SK-N-SH (cell line): ENCODE measurements at regions not wholly inside any gene's neighbourhood (a gene's known extent, or its start where the extent isn't known, plus 50 kb on each side); places are given as distances from the start of the nearest gene placed in this dataset.

Experiments
- CTCF ChIA-PET: fragments of 300-600, 350-600 bp; formaldehyde crosslinking; extraction: SDS; loops from one replicate; lab custom pipeline; 2021; lab: Yijun Ruan, JAX
- POLR2A ChIA-PET: fragments of 350-600 bp; sonication (Branson Sonifier 250); formaldehyde crosslinking; extraction: SDS; loops from one replicate; lab custom pipeline; 2020; ENCODE audit warnings: antibody characterized with exemption, inconsistent platforms; lab: Yijun Ruan, JAX
- DNase-seq: peaks from one replicate; pipeline ENCODE4 v3.0.0; 2012
- H2AFZ ChIP-seq: fragments of 200-600 bp; sonication (generic); 2 replicates; pipeline ENCODE4 v1.8.1; 2016; ENCODE audit warnings: antibody characterized with exemption, mild to moderate bottlenecking, low read depth
- H3F3A ChIP-seq: fragments of 200-600 bp; sonication (generic); replicated peaks from 2 replicates; pipeline ENCODE3; 2016; ENCODE audit warnings: antibody characterized with exemption, mild to moderate bottlenecking; ENCODE audit not compliant: insufficient read depth
- H3K27ac ChIP-seq, 2 experiments: fragments of 200-500 bp in 1 of 2; fragments of 200-600 bp in 1 of 2; sonication (Bioruptor generic) in 1 of 2; sonication (generic), shearing (Covaris generic) in 1 of 2; 2 replicates each; pipeline versions ENCODE4 v1.5.1 to v1.6.1; 2014 to 2016; ENCODE audit warnings: low read depth in 2 of 2, inconsistent platforms in 1 of 2, low read length in 1 of 2, mild to moderate bottlenecking in 1 of 2, mixed read lengths in 1 of 2
- H3K27me3 ChIP-seq: fragments of 200-600 bp; sonication (generic), shearing (Covaris generic); 2 replicates; pipeline ENCODE4 v1.6.1; 2016; ENCODE audit warnings: mixed run types; ENCODE audit not compliant: insufficient read depth
- H3K36me3 ChIP-seq, 2 experiments: fragments of 200-500 bp in 1 of 2; fragments of 200-600 bp in 1 of 2; sonication (Bioruptor generic) in 1 of 2; sonication (generic) in 1 of 2; replicated peaks in 1 of 2; 2 replicates each; pipeline versions ENCODE3 to v1.5.1; 2014 to 2016; ENCODE audit warnings: low read length in 1 of 2, mild to moderate bottlenecking in 1 of 2; ENCODE audit not compliant: insufficient read depth in 2 of 2, control insufficient read depth in 1 of 2
- H3K4me1 ChIP-seq, 2 experiments: fragments of 200-500 bp in 1 of 2; fragments of 200-600 bp in 1 of 2; sonication (Bioruptor generic) in 1 of 2; sonication (generic), shearing (Covaris generic) in 1 of 2; 2 replicates each; pipeline versions ENCODE4 v1.5.1 to v1.6.1; 2014 to 2016; ENCODE audit warnings: low read depth in 1 of 2, low read length in 1 of 2, mixed run types in 1 of 2; ENCODE audit not compliant: insufficient read depth in 2 of 2, control insufficient read depth in 1 of 2
- H3K4me2 ChIP-seq: fragments of 200-600 bp; sonication (generic), shearing (Covaris generic); 2 replicates; pipeline ENCODE4 v1.6.1; 2017; ENCODE audit warnings: mixed run types
- H3K4me3 ChIP-seq, 2 experiments: fragments of 200-500 bp in 1 of 2; fragments of 200-600 bp in 1 of 2; sonication (Bioruptor generic) in 1 of 2; sonication (generic), shearing (Covaris generic) in 1 of 2; 2 replicates each; pipeline versions ENCODE4 v1.5.1 to v1.8.1; 2014 to 2016; ENCODE audit warnings: low read depth in 2 of 2, inconsistent platforms in 1 of 2, low read length in 1 of 2, mild to moderate bottlenecking in 1 of 2, mixed read lengths in 1 of 2, moderate library complexity in 1 of 2
- H3K79me2 ChIP-seq: fragments of 200-600 bp; sonication (generic); 2 replicates; pipeline ENCODE4 v1.8.1; 2017; ENCODE audit warnings: mild to moderate bottlenecking; ENCODE audit not compliant: insufficient read depth
- H3K9ac ChIP-seq: fragments of 200-600 bp; sonication (generic); 2 replicates; pipeline ENCODE4 v1.6.1; 2017; ENCODE audit warnings: mixed run types
- H3K9me2 ChIP-seq: fragments of 200-600 bp; sonication (generic); 2 replicates; pipeline ENCODE4 v1.6.1; 2017; ENCODE audit warnings: mixed run types
- H3K9me3 ChIP-seq: fragments of 200-600 bp; sonication (generic); 2 replicates; pipeline ENCODE4 v1.6.1; 2017; ENCODE audit warnings: mixed run types, mild to moderate bottlenecking, moderate library complexity
- H4K20me1 ChIP-seq: fragments of 200-600 bp; sonication (generic); 2 replicates; pipeline ENCODE4 v1.6.1; 2017; ENCODE audit warnings: mild to moderate bottlenecking, mixed run types; ENCODE audit not compliant: insufficient read depth
- CHD2 ChIP-seq: fragments of 150-350 bp; IDR thresholded peaks from 2 replicates; pipeline ENCODE4 v1.6.1; 2018; ENCODE audit warnings: low read length; ENCODE audit not compliant: partially characterized antibody
- CTCF ChIP-seq: fragments of 200-600 bp; sonication (generic); IDR thresholded peaks from 2 replicates; pipeline ENCODE4 v1.6.1; 2017; ENCODE audit warnings: antibody characterized with exemption, mild to moderate bottlenecking, moderate library complexity
- ELF1 ChIP-seq: IDR thresholded peaks from 2 replicates; pipeline ENCODE4 v1.4.0; 2012
- EP300 ChIP-seq, 2 experiments: IDR thresholded peaks; 2 replicates each; pipeline versions ENCODE4 v1.4.0 to v1.6.1; 2012; ENCODE audit warnings: borderline replicate concordance in 1 of 2, low read depth in 1 of 2, low read length in 1 of 2
- FOSL2 ChIP-seq: IDR thresholded peaks from 2 replicates; pipeline ENCODE4 v1.4.0; 2012; ENCODE audit warnings: low read depth, mild to moderate bottlenecking, moderate library complexity, borderline replicate concordance
- FOXJ3 ChIP-seq: sonication (generic); formaldehyde crosslinking; IDR thresholded peaks from 2 replicates; pipeline ENCODE4 v1.5.1; 2020; ENCODE audit warnings: mild to moderate bottlenecking, missing genetic modification reagents
- FOXM1 ChIP-seq: IDR thresholded peaks from 2 replicates; pipeline ENCODE4 v1.4.0; 2012; ENCODE audit warnings: low read depth, mild to moderate bottlenecking
- JUND ChIP-seq: IDR thresholded peaks from 2 replicates; pipeline ENCODE4 v1.4.0; 2012
- MAX ChIP-seq: IDR thresholded peaks from 2 replicates; pipeline ENCODE4 v1.4.0; 2012; ENCODE audit warnings: low read depth
- NFIC ChIP-seq: IDR thresholded peaks from 2 replicates; pipeline ENCODE4 v1.4.0; 2012; ENCODE audit warnings: borderline replicate concordance
- RAD21 ChIP-seq: IDR thresholded peaks from 2 replicates; pipeline ENCODE4 v1.6.1; 2012; ENCODE audit warnings: mild to moderate bottlenecking, low read length
- REST ChIP-seq: IDR thresholded peaks from 2 replicates; pipeline ENCODE4 v1.6.1; 2012; ENCODE audit warnings: mild to moderate bottlenecking, low read depth, low read length, moderate library complexity
- RXRA ChIP-seq: IDR thresholded peaks from 2 replicates; pipeline ENCODE4 v1.4.0; 2012; ENCODE audit warnings: low read depth, mild to moderate bottlenecking, borderline replicate concordance
- SIN3A ChIP-seq: IDR thresholded peaks from 2 replicates; pipeline ENCODE4 v1.6.1; 2012; ENCODE audit warnings: low read depth, mild to moderate bottlenecking, low read length, moderate library complexity, borderline replicate concordance
- SMC3 ChIP-seq: IDR thresholded peaks from 2 replicates; pipeline ENCODE4 v1.6.1; 2012; ENCODE audit warnings: low read depth, low read length, improper control_type of control experiment
- TAF1 ChIP-seq: IDR thresholded peaks from 2 replicates; pipeline ENCODE4 v1.6.1; 2012; ENCODE audit warnings: low read depth, mild to moderate bottlenecking, low read length, moderate library complexity, borderline replicate concordance
- TCF12 ChIP-seq: IDR thresholded peaks from 2 replicates; pipeline ENCODE4 v1.4.0; 2012
- USF2 ChIP-seq: fragments of 150-350 bp; IDR thresholded peaks from 2 replicates; pipeline ENCODE4 v1.6.1; 2017; ENCODE audit warnings: antibody characterized with exemption, low read length, low read depth, borderline replicate concordance
- WGBS: methylation state at CpG from one replicate; pipeline ENCODE4 v1.1.6; 2017; ENCODE audit warnings: low lambda C conversion rate; 5-methylcytosine and 5-hydroxymethylcytosine counted together

- TF ChIP-seq SIN3A (no peak), TCF12 (no peak)
Measured at GRCh38 chr7:125326666-125327255, 397.1 kb upstream of the POT1 start (continued).

GRCh38 chr7:125316466-125316865 lies 386.8 kb upstream of the POT1 start:
- no peaks in the 10 kb centered on the region for H3F3A ChIP-seq
- no peaks in the 10 kb centered on the region for H3K9me3 ChIP-seq
- H3K36me3 ChIP-seq, result no peaks in the 10 kb centered on the region
- TF ChIP-seq SMC3, result peak; percentile 56
- TF ChIP-seq FOXJ3 (CRISPR knock-in tag), result no peak
- peak; percentile 74 for TF ChIP-seq RAD21
- TF ChIP-seq, all 33 proteins: peak for 2
- ChIA-PET CTCF (interaction anchor here (0.5 to 2.4 kb wide), 9 partner anchors 9 to 853 kb away, joined by 3 to 20 read pairs (median 4); no protein-coding TSS in a partner anchor), POLR2A (no interaction called here)
- no peaks in the 10 kb centered on the region for H3K79me2 ChIP-seq
- no peak overlapping the region for H3K9ac ChIP-seq
- H3K4me3 ChIP-seq, result no peak overlapping the region; a peak in 1 of 4 replicates
- H4K20me1 ChIP-seq, result no peaks in the 10 kb centered on the region
- 75% methylated on average over 2 of the region's 2 CpGs for WGBS
- H3K4me1 ChIP-seq, result no peaks in the 10 kb centered on the region
- H2AFZ ChIP-seq, result no peak overlapping the region
- H3K9me2 ChIP-seq, result no peaks in the 10 kb centered on the region
- H3K4me2 ChIP-seq, result no peak overlapping the region
- H3K27me3 ChIP-seq, result no peaks in the 10 kb centered on the region
- H3K27ac ChIP-seq, result no peak overlapping the region
- peak; percentile 32 for DNase-seq

- Histone ChIP-seq H3K4me2 (no peak overlapping the region), H3K9ac (no peak overlapping the region), H2AFZ (no peak overlapping the region), H3K9me3 (no peaks in the 10 kb centered on the region), H3K4me3 (no peak overlapping the region), H3K4me1 (no peaks in the 10 kb centered on the region), H3K27ac (no peak overlapping the region), H3K27me3 (no peaks in the 10 kb centered on the region), H3K9me2 (no peaks in the 10 kb centered on the region), H3F3A (no peaks in the 10 kb centered on the region), H3K79me2 (no peaks in the 10 kb centered on the region), H3K36me3 (no peaks in the 10 kb centered on the region), H4K20me1 (no peaks in the 10 kb centered on the region)
- CTCF ChIA-PET, result no interaction called here
- 79% methylated on average over 18 of the region's 18 CpGs for WGBS
- DNase-seq, result no peak
- POLR2A ChIA-PET, result no interaction called here
- TF ChIP-seq EP300 (IDR thresholded peaks at IDR 0.05; ENCODE audit: borderline replicate concordance in 1 of 2, low read depth in 1 of 2, low read length in 1 of 2), result no peak
- no peak for TF ChIP-seq TAF1
- no peak for TF ChIP-seq RAD21
- no peak for TF ChIP-seq CTCF
- no peak for TF ChIP-seq USF2
- TF ChIP-seq MAX, result no peak
- TF ChIP-seq SIN3A, result no peak
- TF ChIP-seq REST, result no peak
- TF ChIP-seq CHD2, result no peak
- TF ChIP-seq JUND, result no peak
- TF ChIP-seq NFIC, result no peak
- TF ChIP-seq RXRA, result no peak
- TF ChIP-seq FOSL2, result no peak
- no peak for TF ChIP-seq SMC3
- no peak for TF ChIP-seq FOXM1
- no peak for TF ChIP-seq ELF1
Measured at GRCh38 chr7:125299003-125299765, 369.6 kb upstream of the POT1 start.
